Loucy (cell line): ENCODE measurements at regions not wholly inside any gene's neighbourhood (a gene's known extent, or its start where the extent isn't known, plus 50 kb on each side); places are given as distances from the start of the nearest gene placed in this dataset.

Experiments
- EZH2phosphoT487 ChIP-seq: fragments of 200-600 bp; IDR thresholded peaks from 2 replicates; pipeline ENCODE4 v1.6.1; 2018; ENCODE audit warnings: antibody characterized with exemption, mild to moderate bottlenecking, moderate library complexity, borderline replicate concordance
- TF ChIP-seq, protein P1 (sequence below): fragments of 200-600 bp; sonication (generic); conservative IDR thresholded peaks from 2 replicates; pipeline ENCODE4 v1.5.1; 2014; ENCODE audit warnings: mild to moderate bottlenecking, antibody characterized with exemption, low read length

DNA sequence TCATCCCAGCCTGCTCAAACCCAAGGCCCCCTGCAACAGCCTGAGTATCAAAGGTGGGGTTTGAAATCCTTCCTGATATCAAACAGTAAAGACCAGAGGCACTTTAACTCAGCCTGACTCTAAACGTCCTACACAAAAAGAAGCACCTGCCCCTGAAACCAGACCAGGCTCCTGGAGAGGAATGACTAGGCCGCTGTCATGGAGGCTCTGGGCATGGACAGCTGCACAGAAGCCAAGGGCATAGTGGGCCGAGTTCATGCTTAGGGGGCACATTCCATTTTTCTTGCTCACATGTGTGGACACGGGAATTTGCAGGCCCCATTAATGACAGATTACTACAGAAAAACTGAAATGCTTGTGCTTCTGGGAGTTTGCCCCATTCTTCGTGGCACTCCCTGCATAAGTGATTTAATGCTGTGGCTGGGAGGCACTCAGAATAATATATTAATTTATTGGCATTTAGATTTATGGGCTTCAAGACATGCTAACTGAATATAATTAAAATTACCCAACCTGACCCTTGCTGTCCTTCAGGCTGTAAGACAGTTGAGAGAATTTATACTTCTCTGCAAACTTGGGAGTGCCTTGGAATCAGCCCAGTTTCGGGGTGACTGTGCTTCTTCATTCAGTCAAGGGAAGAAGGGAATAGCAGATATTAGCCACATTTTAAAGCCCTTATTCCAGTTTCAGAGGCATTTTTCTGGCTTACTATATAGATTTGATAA lies 105.5 kb downstream of the GYPC start:
- TF ChIP-seq, protein P1, sequence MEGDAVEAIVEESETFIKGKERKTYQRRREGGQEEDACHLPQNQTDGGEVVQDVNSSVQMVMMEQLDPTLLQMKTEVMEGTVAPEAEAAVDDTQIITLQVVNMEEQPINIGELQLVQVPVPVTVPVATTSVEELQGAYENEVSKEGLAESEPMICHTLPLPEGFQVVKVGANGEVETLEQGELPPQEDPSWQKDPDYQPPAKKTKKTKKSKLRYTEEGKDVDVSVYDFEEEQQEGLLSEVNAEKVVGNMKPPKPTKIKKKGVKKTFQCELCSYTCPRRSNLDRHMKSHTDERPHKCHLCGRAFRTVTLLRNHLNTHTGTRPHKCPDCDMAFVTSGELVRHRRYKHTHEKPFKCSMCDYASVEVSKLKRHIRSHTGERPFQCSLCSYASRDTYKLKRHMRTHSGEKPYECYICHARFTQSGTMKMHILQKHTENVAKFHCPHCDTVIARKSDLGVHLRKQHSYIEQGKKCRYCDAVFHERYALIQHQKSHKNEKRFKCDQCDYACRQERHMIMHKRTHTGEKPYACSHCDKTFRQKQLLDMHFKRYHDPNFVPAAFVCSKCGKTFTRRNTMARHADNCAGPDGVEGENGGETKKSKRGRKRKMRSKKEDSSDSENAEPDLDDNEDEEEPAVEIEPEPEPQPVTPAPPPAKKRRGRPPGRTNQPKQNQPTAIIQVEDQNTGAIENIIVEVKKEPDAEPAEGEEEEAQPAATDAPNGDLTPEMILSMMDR = no peak
- no peak for TF ChIP-seq EZH2phosphoT487
